SK-N-MC (cell line): ENCODE measurements at regions not wholly inside any gene's neighbourhood (a gene's known extent, or its start where the extent isn't known, plus 50 kb on each side); places are given as distances from the start of the nearest gene placed in this dataset.

Source experiments
- DNase-seq: peaks from one replicate; pipeline ENCODE4 v3.0.0-alpha.2; 2011; ENCODE audit warnings: low read depth, low spot score
- H3K27ac ChIP-seq: fragments of 200-600 bp; sonication (generic); 2 replicates; pipeline ENCODE4 v1.5.1; 2016; ENCODE audit warnings: mixed run types
- H3K36me3 ChIP-seq: fragments of 200-600 bp; sonication (generic); 2 replicates; pipeline ENCODE4 v1.6.1; 2017; ENCODE audit warnings: antibody characterized with exemption, low read length, mixed read lengths; ENCODE audit not compliant: insufficient read depth
- H3K4me3 ChIP-seq: fragments of 200-600 bp; sonication (generic); 2 replicates; pipeline ENCODE4 v1.5.1; 2016
- H3K9ac ChIP-seq: fragments of 200-600 bp; sonication (generic); 2 replicates; pipeline ENCODE4 v1.8.0; 2017; ENCODE audit warnings: mixed run types, mixed read lengths; ENCODE audit not compliant: insufficient read length
- H3K9me3 ChIP-seq: fragments of 200-600 bp; sonication (generic); 2 replicates; pipeline ENCODE4 v1.6.1; 2017; ENCODE audit warnings: low read depth, mild to moderate bottlenecking, antibody characterized with exemption, low read length, moderate library complexity, mixed read lengths
- EZH2 ChIP-seq: fragments of 200-600 bp; sonication (generic); IDR thresholded peaks from one replicate; pipeline ENCODE4 v1.6.1; 2017; ENCODE audit warnings: antibody characterized with exemption
- FOXP2 ChIP-seq: optimal IDR thresholded peaks from 2 replicates; pipeline ENCODE3; 2011; ENCODE audit warnings: mild to moderate bottlenecking, moderate library complexity; ENCODE audit not compliant: insufficient read depth; ENCODE audit errors: extremely low read length, control extremely low read depth
- POLR2AphosphoS5 ChIP-seq: IDR thresholded peaks from 2 replicates; pipeline ENCODE4 v1.6.1; 2012; ENCODE audit warnings: mild to moderate bottlenecking, low read depth, low read length, borderline replicate concordance

DNA sequence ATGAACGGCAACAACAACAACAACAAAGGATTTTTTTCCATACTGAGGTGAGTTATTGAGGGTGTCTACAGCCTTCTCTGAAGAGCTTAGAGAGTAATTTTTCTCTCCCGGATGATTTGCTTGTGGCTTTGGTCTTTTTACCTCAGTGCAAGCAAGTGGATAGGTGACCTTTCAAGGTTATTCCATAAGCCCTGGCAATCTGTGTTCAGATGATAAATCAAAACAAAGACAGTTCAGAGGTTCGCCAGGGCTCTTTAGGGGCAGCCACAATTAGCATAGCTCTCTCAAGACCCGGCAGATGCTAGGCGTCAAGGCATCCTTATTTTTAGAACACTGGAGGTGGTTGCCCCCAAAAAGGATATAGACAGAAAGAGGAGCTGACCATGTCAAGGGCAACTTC, 417.9 kb upstream of the C9orf72 start:
- TF ChIP-seq POLR2AphosphoS5 (no peak), EZH2 (no peak), FOXP2 (no peak)
- Histone ChIP-seq H3K4me3 (no peak overlapping the region), H3K36me3 (no peaks in the 10 kb centered on the region), H3K27ac (no peak overlapping the region), H3K9me3 (no peaks in the 10 kb centered on the region), H3K9ac (no peak overlapping the region)
- DNase-seq, result no peak

DNA sequence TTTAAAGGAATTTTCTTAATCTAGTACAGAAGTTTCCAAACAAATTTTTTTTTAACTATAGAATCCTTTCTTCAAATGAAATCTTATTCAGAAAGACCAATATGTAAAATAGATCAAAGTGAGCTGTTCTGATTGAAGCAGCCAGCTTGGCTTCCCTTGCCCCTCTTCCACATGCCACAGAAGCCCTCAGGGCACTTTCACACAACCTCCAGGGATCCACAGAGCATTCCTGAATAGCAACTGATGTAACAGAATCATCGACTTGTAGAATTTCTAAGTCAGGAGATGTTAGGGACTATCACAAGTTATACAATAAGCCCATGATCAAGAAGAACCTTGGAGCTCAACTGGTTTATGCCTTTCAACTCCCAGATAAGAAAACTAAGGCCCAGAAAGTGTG, 427.8 kb upstream of the C9orf72 start:
- H3K27ac ChIP-seq, result no peak overlapping the region
- no peak overlapping the region for H3K4me3 ChIP-seq
- no peak for TF ChIP-seq FOXP2
- TF ChIP-seq POLR2AphosphoS5, result no peak
- TF ChIP-seq EZH2, result no peak
- no peaks in the 10 kb centered on the region for H3K36me3 ChIP-seq
- H3K9ac ChIP-seq, result no peak overlapping the region
- DNase-seq, result no peak
- no peaks in the 10 kb centered on the region for H3K9me3 ChIP-seq

DNA sequence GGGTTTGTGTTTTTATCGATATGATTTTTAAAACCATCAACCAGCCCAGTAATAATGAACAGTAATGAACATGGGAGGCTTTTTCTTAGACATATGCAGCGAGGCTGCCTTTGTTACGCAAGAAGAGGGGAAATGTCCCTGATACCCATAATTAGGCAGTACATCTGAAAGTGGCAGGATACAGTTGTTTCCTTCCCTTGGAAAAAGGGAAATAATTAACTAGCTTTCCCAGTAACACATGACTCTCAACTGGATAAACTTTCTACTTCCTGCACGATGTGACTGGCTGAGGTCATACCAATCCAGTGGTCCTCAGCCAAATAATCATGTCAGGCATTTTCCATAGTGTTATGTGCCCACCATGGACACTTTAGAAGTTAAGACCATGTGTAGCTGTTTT, 431.6 kb upstream of the C9orf72 start:
- DNase-seq, result no peak
- H3K36me3 ChIP-seq, result no peaks in the 10 kb centered on the region

DNA sequence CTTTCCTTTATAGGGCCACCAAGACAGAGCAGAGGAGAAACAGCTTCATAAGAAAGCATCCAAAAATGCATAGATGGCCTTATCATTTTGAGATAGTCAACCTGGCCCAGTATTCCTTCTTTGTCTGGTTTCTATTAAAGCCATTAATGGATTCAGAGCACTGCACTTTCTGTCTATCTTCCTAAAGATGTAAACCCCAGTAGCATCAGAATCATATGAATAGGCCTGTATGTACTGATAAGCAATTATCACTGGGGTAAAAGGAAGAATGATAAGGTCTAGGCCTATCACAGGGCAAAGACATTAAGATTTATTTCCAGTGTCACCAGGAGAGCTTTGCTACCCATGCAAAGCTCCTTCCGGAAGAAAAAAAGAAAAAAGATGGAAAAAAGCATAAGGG, 432.5 kb upstream of the C9orf72 start:
- DNase-seq, result no peak
- no peak overlapping the region for H3K27ac ChIP-seq
- TF ChIP-seq EZH2 (no peak), FOXP2 (no peak), POLR2AphosphoS5 (no peak)
- H3K9ac ChIP-seq, result no peak overlapping the region
- H3K36me3 ChIP-seq, result no peaks in the 10 kb centered on the region
- no peak overlapping the region for H3K4me3 ChIP-seq
- H3K9me3 ChIP-seq, result no peaks in the 10 kb centered on the region; the same call in 1 of the 2 replicates

More for the DNA sequence above, 431.6 kb upstream of the C9orf72 start:
- Histone ChIP-seq H3K4me3 (no peak overlapping the region), H3K9ac (no peak overlapping the region), H3K9me3 (no peaks in the 10 kb centered on the region; the same call in 1 of the 2 replicates), H3K27ac (no peak overlapping the region)
- TF ChIP-seq FOXP2 (no peak), POLR2AphosphoS5 (no peak), EZH2 (no peak)

DNA sequence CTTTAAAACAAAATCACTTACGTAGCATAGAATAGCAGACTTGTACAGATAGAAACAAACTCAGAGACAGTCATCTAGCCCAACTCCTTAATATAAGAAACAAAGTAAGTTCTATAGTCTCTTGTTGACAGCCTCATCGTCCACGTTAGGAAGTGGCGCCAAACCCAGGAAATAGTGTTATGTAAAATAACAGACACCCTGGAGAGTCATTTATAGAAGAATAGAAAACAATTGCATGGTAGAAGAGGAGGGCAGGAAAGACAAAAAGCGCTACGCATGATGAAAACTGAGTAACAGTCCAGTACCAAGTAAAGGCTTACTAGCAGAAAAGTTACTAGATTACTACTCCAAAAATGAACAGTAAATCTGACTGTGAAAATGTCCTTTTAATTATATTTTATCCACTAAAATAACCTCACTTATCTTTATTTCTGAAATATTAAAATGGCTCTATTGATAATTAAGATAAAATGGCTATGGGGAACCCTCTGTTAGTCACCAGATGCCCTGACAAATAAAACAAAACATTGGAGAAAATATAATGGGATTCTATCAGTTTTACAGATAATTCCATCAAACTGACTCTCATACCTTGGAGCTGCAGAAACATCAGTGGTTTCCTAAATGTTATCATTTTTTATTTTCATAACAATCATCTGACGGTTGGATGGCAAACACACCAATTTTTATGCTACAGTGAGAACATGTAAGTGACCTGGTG, 434.0 kb upstream of the C9orf72 start:
- Histone ChIP-seq H3K9ac (no peak overlapping the region), H3K36me3 (no peaks in the 10 kb centered on the region), H3K27ac (no peak overlapping the region), H3K9me3 (no peaks in the 10 kb centered on the region; the same call in 1 of the 2 replicates), H3K4me3 (no peak overlapping the region)
- DNase-seq, result no peak
- TF ChIP-seq POLR2AphosphoS5 (no peak), EZH2 (no peak), FOXP2 (no peak)

DNA sequence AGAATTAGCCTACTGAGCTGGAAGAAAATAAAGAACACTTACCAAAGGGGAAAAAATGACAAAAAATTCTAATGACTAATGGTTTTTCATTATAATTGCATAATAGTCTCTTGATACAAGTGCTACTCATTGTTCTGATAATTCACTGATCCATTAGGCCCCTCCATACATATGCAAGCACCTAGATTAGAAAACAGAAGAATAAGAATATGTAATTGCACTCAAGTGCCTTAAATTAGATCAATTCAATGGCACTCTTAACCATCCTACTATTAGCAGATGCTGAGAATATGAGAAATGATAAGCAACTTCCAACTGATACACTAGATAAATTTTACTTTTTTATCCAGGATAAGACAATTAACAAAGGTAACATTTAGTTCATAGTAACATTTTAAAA, 440.9 kb upstream of the C9orf72 start:
- H3K9ac ChIP-seq, result no peak overlapping the region
- DNase-seq, result no peak
- no peaks in the 10 kb centered on the region for H3K9me3 ChIP-seq
- H3K27ac ChIP-seq, result no peak overlapping the region; the same call in 1 of the 2 replicates
- H3K36me3 ChIP-seq, result no peaks in the 10 kb centered on the region
- no peak for TF ChIP-seq POLR2AphosphoS5
- no peak for TF ChIP-seq FOXP2
- TF ChIP-seq EZH2, result no peak
- no peak overlapping the region for H3K4me3 ChIP-seq

DNA sequence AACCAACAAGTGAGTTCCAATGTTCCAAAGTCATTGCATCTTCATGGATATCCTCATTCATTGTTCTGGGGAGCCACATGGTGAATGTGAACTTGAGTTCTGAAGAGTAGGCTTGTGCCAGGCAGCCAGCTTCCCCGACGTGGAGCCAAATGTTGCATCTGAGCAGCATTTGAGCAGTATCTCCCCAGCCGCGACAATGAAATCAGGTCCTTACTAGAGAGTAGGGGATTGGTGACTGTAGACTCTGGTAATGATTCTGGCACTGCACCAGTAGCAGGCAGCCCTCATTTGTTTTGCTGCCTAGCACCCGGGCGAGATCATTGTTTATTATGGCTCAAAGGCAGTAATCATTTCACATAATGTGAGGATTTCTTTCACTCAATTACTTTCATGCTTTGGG, 451.4 kb upstream of the C9orf72 start:
- DNase-seq, result no peak
- no peak overlapping the region for H3K9ac ChIP-seq
- TF ChIP-seq POLR2AphosphoS5, result no peak

DNA sequence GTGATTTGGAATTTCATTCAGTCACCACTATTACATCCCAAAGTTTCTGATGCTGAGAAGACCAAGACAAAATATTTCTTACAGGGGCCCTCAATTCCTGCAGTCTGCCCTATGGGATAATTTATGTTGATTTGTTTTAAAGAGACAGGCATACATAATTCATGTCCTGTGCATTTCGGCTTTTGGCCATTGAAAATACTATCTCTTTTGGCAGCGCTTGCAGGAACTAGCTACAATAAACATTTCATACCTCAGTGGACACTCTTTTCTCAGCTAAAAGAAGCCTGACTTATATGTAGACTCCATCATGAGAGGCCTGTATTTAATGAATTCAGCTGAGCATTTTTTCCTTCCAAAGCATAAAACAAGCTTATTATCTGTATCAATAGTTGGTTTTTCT, 451.9 kb upstream of the C9orf72 start:
- TF ChIP-seq FOXP2, result no peak
- no peak for TF ChIP-seq EZH2
- TF ChIP-seq POLR2AphosphoS5, result no peak
- no peak overlapping the region for H3K9ac ChIP-seq
- no peak overlapping the region for H3K4me3 ChIP-seq
- H3K9me3 ChIP-seq, result no peaks in the 10 kb centered on the region
- no peaks in the 10 kb centered on the region for H3K36me3 ChIP-seq
- H3K27ac ChIP-seq, result no peak overlapping the region
- no peak for DNase-seq

More for the DNA sequence above, 451.4 kb upstream of the C9orf72 start:
- no peaks in the 10 kb centered on the region for H3K36me3 ChIP-seq
- H3K27ac ChIP-seq, result no peak overlapping the region
- no peak overlapping the region for H3K4me3 ChIP-seq
- H3K9me3 ChIP-seq, result no peaks in the 10 kb centered on the region
